ENCODE measurements at regions not wholly inside any gene's neighbourhood (a gene's known extent, or its start where the extent isn't known, plus 50 kb on each side); places are given as distances from the start of the nearest gene placed in this dataset.

DNA sequence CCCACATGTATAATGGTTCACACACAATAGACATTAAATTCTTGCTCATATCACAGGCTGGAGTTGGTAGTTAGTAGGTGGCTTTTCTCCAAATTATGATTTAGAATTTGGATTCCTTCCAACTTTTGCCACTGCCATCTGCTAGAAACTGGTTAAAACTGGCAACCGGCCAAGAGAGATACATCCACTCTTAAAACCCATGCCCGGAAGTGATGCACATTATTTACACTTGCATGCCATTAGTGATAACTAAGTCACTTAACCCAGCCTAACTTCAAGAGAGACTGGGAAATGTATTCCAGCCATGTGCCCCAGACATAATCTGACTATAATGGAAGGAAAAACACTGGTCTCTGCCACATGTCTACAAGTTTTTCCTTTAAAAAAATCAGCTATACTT lies 395.7 kb upstream of the SEMA6A start:
- TF ChIP-seq REST (IDR thresholded peaks at IDR 0.05) (no peak), EP300 (IDR thresholded peaks at IDR 0.05) (no peak)
